ENCODE measurements at regions not wholly inside any gene's neighbourhood (a gene's known extent, or its start where the extent isn't known, plus 50 kb on each side); places are given as distances from the start of the nearest gene placed in this dataset.

DNA sequence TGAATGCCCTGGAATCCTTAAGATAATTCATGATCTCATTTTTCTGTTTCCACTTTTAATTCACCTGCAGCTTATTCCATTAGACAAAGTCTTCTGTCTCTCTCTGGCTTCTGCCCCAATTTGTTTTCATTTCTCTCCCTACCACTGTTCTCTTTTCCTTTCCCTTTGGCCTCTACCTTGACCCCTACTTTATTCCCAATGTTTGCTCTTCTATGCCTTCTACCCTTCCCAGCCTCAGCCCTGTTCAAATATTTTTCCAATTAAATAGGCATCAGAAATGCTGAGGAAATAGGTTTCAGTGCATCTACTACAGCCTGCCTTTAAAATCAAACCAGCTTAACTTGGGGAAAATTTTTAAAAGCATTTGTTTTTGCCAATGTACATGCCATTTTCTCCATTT is 443.7 kb upstream of the CWC22 start:
- intact Hi-C loops (cut with micrococcal nuclease; ENCODE audit: unreplicated experiment) = no loop called here
- BruUV-seq (replicated peaks) = no TSS peak

DNA sequence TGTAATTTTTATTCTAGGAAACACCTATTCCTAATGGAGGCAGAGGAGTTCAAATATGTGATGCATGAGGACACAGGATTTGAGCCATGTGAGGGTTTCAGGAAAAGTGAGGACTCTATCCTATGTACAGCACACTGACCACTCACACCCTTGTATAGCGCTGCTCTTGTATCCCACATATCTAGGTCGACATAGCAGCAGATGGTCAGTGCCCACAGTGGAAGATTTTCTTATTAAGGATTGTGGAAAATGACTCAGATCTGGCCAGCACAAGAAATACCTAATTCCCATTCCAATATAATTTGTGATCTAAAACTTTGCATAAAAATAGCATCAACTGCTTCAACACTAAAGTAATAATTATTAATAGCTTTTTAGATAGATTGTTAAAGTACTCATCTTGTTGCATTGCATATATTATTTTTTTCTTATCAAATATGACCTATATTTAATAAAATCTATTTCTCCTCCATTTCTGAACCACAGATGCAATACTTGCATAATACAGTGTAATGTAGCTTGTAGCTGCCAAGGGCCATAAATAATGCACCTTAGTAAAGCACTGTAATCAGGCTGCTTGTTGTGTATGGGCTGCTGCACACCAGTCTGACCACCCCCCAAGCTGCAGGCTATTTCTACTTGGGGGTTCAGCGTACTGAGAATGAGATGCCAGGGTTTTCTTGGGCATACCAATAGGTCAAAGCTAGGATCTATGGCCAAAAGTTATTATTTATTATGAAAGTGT is 442.2 kb upstream of the CWC22 start:
- ChIA-PET POLR2A (ENCODE audit: low non-redundant PET) (no interaction called here), CTCF (no interaction called here)
- no TSS peak for BruUV-seq (replicated peaks)
- Histone ChIP-seq H3K36me3 (ENCODE audit: insufficient read depth, low read length, poor library complexity, severe bottlenecking) (no peaks in the 10 kb centered on the region), H3K4me3 (ENCODE audit: low read depth, low read length, poor library complexity, severe bottlenecking) (no peak overlapping the region), H3K27me3 (replicated peaks; ENCODE audit: insufficient read depth, low read depth, low read length, poor library complexity) (no peaks in the 10 kb centered on the region), H3K4me1 (ENCODE audit: insufficient read depth, low read length, poor library complexity, severe bottlenecking) (no peaks in the 10 kb centered on the region), H3K27ac (ENCODE audit: low read depth, low read length, poor library complexity, severe bottlenecking) (no peak overlapping the region), H3K9me3 (ENCODE audit: low read depth, low read length, poor library complexity, severe bottlenecking) (no peaks in the 10 kb centered on the region)
- no peak for DNase-seq (ENCODE audit: low spot score)
- intact Hi-C loops (cut with micrococcal nuclease; ENCODE audit: unreplicated experiment) = no loop called here
- TF ChIP-seq, protein P1, sequence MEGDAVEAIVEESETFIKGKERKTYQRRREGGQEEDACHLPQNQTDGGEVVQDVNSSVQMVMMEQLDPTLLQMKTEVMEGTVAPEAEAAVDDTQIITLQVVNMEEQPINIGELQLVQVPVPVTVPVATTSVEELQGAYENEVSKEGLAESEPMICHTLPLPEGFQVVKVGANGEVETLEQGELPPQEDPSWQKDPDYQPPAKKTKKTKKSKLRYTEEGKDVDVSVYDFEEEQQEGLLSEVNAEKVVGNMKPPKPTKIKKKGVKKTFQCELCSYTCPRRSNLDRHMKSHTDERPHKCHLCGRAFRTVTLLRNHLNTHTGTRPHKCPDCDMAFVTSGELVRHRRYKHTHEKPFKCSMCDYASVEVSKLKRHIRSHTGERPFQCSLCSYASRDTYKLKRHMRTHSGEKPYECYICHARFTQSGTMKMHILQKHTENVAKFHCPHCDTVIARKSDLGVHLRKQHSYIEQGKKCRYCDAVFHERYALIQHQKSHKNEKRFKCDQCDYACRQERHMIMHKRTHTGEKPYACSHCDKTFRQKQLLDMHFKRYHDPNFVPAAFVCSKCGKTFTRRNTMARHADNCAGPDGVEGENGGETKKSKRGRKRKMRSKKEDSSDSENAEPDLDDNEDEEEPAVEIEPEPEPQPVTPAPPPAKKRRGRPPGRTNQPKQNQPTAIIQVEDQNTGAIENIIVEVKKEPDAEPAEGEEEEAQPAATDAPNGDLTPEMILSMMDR (conservative IDR thresholded peaks at IDR 0.05; ENCODE audit: low read depth, low read length) = no peak
- no peak for TF ChIP-seq EZH2 (IDR thresholded peaks at IDR 0.05; ENCODE audit: borderline replicate concordance, low read depth, low read length, poor library complexity, severe bottlenecking)

More for the DNA sequence above, 443.7 kb upstream of the CWC22 start:
- H3K9me3 ChIP-seq (ENCODE audit: low read depth, low read length, poor library complexity, severe bottlenecking) = no peaks in the 10 kb centered on the region
- no peak overlapping the region for H3K27ac ChIP-seq (ENCODE audit: low read depth, low read length, poor library complexity, severe bottlenecking)
- H3K4me1 ChIP-seq (ENCODE audit: insufficient read depth, low read length, poor library complexity, severe bottlenecking) = no peaks in the 10 kb centered on the region
- DNase-seq (ENCODE audit: low spot score) = no peak
- POLR2A ChIA-PET (ENCODE audit: low non-redundant PET) = no interaction called here
- H3K36me3 ChIP-seq (ENCODE audit: insufficient read depth, low read length, poor library complexity, severe bottlenecking) = no peaks in the 10 kb centered on the region
- no peak overlapping the region for H3K4me3 ChIP-seq (ENCODE audit: low read depth, low read length, poor library complexity, severe bottlenecking)
- CTCF ChIA-PET = no interaction called here
- no peak for TF ChIP-seq EZH2 (IDR thresholded peaks at IDR 0.05; ENCODE audit: borderline replicate concordance, low read depth, low read length, poor library complexity, severe bottlenecking)
- TF ChIP-seq, protein P1 (conservative IDR thresholded peaks at IDR 0.05; ENCODE audit: low read depth, low read length) = no peak
- H3K27me3 ChIP-seq (replicated peaks; ENCODE audit: insufficient read depth, low read depth, low read length, poor library complexity) = no peaks in the 10 kb centered on the region

DNA sequence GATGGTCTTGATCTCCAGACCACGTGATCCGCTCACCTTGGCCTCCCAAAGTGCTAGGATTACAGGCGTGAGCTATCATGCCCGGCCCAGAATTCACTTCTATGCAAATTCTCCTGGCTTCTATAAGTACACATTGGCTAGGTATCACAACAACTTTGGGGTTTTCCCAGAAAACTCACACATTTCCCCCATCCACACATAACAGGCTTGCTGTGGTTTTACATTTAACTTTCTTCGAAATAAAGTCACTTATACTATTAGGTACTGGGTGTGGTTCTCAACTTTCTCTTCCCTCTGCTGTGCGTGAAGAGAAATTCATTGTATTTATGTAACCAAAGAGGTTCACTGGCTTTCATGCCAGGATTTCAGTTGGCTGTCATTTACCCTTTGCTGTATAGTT is 439.4 kb upstream of the CWC22 start:
- BruUV-seq (replicated peaks) = no TSS peak
- no peak for TF ChIP-seq EZH2 (IDR thresholded peaks at IDR 0.05; ENCODE audit: borderline replicate concordance, low read depth, low read length, poor library complexity, severe bottlenecking)
- TF ChIP-seq, protein P1 (conservative IDR thresholded peaks at IDR 0.05; ENCODE audit: low read depth, low read length) = no peak
- H3K9me3 ChIP-seq (ENCODE audit: low read depth, low read length, poor library complexity, severe bottlenecking) = no peaks in the 10 kb centered on the region
- ChIA-PET CTCF (no interaction called here), POLR2A (ENCODE audit: low non-redundant PET) (no interaction called here)
- H3K36me3 ChIP-seq (ENCODE audit: insufficient read depth, low read length, poor library complexity, severe bottlenecking) = no peaks in the 10 kb centered on the region
- no peak overlapping the region for H3K27ac ChIP-seq (ENCODE audit: low read depth, low read length, poor library complexity, severe bottlenecking)
- intact Hi-C loops (cut with micrococcal nuclease; ENCODE audit: unreplicated experiment) = no loop called here
- H3K4me3 ChIP-seq (ENCODE audit: low read depth, low read length, poor library complexity, severe bottlenecking) = no peak overlapping the region
- no peaks in the 10 kb centered on the region for H3K4me1 ChIP-seq (ENCODE audit: insufficient read depth, low read length, poor library complexity, severe bottlenecking)
- DNase-seq (ENCODE audit: low spot score) = no peak
- H3K27me3 ChIP-seq (replicated peaks; ENCODE audit: insufficient read depth, low read depth, low read length, poor library complexity) = no peaks in the 10 kb centered on the region

Data from A673 (cell line).